Calu3 (cell line): ENCODE measurements at regions not wholly inside any gene's neighbourhood (a gene's known extent, or its start where the extent isn't known, plus 50 kb on each side); places are given as distances from the start of the nearest gene placed in this dataset.

ENCODE experiments used
- BruUV-seq: library from RNA; stranded (reverse); fragments of 400-500 nt; replicated peaks from 2 replicates; lab custom pipeline; 2021; lab: Mats Ljungman, UMichigan
- CTCF ChIA-PET: fragments of 300-600 bp; sonication (Branson Sonifier 250); formaldehyde crosslinking; loops from one replicate; lab custom pipeline; 2022; ENCODE audit warnings: antibody characterized with exemption; lab: Charles Lee
- DNase-seq: peaks from one replicate; pipeline ENCODE4 v3.0.0; 2022
- H3K27ac Mint-ChIP-seq: one replicate; pipeline ENCODE4 v1.8.0; 2022; ENCODE audit warnings: mixed read lengths; ENCODE audit not compliant: unreplicated experiment
- H3K27me3 Mint-ChIP-seq: one replicate; pipeline ENCODE4 v1.8.0; 2022; ENCODE audit warnings: mixed read lengths; ENCODE audit not compliant: unreplicated experiment
- H3K36me3 Mint-ChIP-seq: one replicate; pipeline ENCODE4 v1.8.0; 2022; ENCODE audit warnings: mild to moderate bottlenecking, moderate library complexity, mixed read lengths; ENCODE audit not compliant: insufficient read depth, unreplicated experiment
- H3K4me1 Mint-ChIP-seq: one replicate; pipeline ENCODE4 v1.8.0; 2022; ENCODE audit warnings: mild to moderate bottlenecking, low read depth, mixed read lengths; ENCODE audit not compliant: unreplicated experiment
- H3K4me3 Mint-ChIP-seq: one replicate; pipeline ENCODE4 v1.8.0; 2022; ENCODE audit warnings: mild to moderate bottlenecking, low read depth, moderate library complexity, mixed read lengths; ENCODE audit not compliant: unreplicated experiment
- H3K9me3 Mint-ChIP-seq: one replicate; pipeline ENCODE4 v1.8.0; 2022; ENCODE audit warnings: low read depth, mixed read lengths; ENCODE audit not compliant: unreplicated experiment
- intact Hi-C: fragments of 100-400 bp; cut with micrococcal nuclease; formaldehyde crosslinking; loops from one replicate; pipeline ENCODE4 v1.10.0; 2022; ENCODE audit not compliant: unreplicated experiment
- TF ChIP-seq, protein P1 (sequence below): fragments of 200-600 bp; IDR thresholded peaks from one replicate; pipeline ENCODE4 v1.8.0; 2022; ENCODE audit warnings: antibody characterized with exemption; ENCODE audit not compliant: unreplicated experiment

DNA sequence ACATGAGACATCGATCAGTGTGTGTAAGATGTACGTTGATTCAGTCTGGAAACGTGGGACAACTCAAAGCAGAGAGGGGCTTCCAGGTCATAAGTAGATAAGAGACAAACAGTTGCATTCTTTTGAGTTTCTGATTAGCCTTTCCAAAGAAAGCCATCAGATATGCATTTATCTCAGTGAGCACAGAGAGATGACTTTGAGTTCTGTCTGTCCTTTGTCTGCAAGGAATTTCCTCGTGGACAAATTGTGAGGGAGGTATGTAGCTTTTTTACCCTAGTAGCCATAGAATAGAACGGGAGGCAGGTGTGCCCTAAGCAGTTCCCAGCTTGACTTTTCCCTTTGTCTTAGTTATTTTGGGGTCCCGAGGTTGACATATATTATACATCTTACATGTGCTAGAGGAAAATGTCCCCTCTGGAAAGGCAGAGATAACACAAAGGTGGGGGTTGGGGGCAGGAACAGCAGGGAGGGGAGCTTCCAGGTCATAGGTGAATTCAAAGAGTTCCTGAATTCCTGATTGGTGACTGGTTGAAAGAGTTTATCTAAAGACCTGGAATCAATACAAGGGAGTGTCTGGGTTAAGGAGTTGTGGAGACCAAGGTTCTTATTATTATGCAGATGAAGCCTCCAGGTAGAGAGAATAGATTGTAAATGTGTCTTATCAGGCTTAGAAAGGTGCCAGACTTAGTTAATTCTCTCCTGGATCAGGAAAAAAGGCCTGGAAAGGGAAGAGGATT, 237.0 kb downstream of the NFATC2 start:
- intact Hi-C loops, result loop anchor here (1.0 kb wide), 1 partner anchor 312 kb away; no protein-coding TSS in a partner anchor
- no peak overlapping the region for H3K27ac Mint-ChIP-seq
- H3K9me3 Mint-ChIP-seq, result no peaks in the 10 kb centered on the region
- no TSS peak for BruUV-seq
- peaks cover 19% of the 10 kb centered on the region for H3K4me1 Mint-ChIP-seq
- H3K4me3 Mint-ChIP-seq, result no peak overlapping the region
- no peak for DNase-seq
- TF ChIP-seq, protein P1, sequence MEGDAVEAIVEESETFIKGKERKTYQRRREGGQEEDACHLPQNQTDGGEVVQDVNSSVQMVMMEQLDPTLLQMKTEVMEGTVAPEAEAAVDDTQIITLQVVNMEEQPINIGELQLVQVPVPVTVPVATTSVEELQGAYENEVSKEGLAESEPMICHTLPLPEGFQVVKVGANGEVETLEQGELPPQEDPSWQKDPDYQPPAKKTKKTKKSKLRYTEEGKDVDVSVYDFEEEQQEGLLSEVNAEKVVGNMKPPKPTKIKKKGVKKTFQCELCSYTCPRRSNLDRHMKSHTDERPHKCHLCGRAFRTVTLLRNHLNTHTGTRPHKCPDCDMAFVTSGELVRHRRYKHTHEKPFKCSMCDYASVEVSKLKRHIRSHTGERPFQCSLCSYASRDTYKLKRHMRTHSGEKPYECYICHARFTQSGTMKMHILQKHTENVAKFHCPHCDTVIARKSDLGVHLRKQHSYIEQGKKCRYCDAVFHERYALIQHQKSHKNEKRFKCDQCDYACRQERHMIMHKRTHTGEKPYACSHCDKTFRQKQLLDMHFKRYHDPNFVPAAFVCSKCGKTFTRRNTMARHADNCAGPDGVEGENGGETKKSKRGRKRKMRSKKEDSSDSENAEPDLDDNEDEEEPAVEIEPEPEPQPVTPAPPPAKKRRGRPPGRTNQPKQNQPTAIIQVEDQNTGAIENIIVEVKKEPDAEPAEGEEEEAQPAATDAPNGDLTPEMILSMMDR, result no peak
- no peaks in the 10 kb centered on the region for H3K36me3 Mint-ChIP-seq
- peaks cover 24% of the 10 kb centered on the region for H3K27me3 Mint-ChIP-seq
- CTCF ChIA-PET, result interaction anchor here (0.6 to 3.1 kb wide), 7 partner anchors 9 to 418 kb away, joined by 3 to 49 read pairs (median 4); no protein-coding TSS in a partner anchor

DNA sequence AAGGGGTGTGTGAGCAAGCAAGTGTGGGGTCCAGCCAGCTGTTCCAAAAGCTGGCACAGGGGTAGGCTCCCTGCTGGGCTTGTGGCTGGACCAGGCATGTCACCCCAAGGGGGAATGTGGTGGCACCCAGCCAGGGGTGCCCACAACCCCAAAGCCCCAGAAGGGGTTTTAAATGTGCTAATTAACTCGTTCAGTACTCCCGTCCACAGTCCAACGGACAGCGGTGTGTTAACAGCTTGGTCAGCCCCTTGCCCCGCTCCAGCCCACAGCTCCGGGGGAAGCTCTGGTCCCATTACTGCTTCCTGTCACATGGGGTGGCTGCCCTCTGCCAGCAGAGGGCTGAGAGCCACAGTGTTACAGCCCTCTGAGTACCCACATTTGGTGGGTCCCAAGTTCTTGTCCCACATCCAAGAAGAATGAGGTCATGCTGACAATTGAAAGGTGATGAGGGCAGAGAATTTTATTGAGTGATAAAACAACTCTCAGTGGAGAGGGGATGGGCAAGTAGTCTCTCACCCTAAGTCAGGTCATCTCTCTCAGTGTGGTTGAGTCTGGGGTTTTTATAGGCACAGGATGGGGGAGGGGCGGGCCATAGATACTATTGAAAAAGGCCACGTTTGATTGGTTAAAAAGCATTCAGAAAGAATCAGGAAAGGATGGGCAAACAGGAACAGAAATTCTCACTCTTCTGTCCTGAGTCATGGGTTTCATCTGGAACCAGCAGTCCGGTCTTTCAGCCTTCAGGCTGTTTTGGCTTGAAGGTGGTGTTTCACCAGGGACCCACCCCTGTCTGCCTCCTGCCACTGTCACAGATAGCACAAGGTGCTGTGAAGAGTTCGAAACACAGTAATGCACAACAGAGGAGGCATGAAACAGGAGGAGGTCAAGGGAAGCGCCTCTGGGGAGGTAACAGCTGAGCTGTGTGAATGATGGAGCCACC, 238.5 kb downstream of the NFATC2 start:
- no TSS peak for BruUV-seq
- H3K4me1 Mint-ChIP-seq, result peaks cover 19% of the 10 kb centered on the region
- H3K27me3 Mint-ChIP-seq, result peaks cover 9% of the 10 kb centered on the region
- no peaks in the 10 kb centered on the region for H3K36me3 Mint-ChIP-seq
- intact Hi-C loops, result no loop called here
- H3K27ac Mint-ChIP-seq, result no peak overlapping the region
- TF ChIP-seq, protein P1, result no peak
- DNase-seq, result no peak
- CTCF ChIA-PET, result interaction anchor here (3.1 kb wide), 1 partner anchor 316 kb away, joined by 49 read pairs; no protein-coding TSS in a partner anchor
- no peak overlapping the region for H3K4me3 Mint-ChIP-seq
- H3K9me3 Mint-ChIP-seq, result peaks cover 4% of the 10 kb centered on the region

DNA sequence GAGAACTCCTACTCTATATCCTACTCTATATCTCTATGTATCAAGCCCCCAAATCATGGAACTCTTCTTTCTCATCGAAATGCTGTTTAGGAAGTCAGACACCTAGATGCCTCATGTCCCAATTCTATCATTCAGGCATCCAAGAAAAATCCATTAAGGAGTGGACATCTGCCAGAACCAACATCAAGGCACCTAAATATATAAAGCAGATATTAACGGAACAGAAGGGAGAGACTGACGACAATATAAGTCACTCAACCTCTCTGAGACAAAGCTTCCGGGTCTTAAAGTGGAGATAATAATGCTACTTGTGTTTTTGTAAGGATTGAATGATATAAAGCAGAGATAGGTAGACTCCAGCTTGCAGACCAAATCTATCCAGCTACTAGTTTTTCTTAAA, 241.5 kb downstream of the NFATC2 start:
- Mint-ChIP-seq H3K27ac (no peak overlapping the region), H3K4me1 (peaks cover 13% of the 10 kb centered on the region), H3K9me3 (peaks cover 4% of the 10 kb centered on the region), H3K36me3 (no peaks in the 10 kb centered on the region), H3K27me3 (peaks cover 22% of the 10 kb centered on the region), H3K4me3 (no peak overlapping the region)
- no TSS peak for BruUV-seq
- intact Hi-C loops, result no loop called here
- TF ChIP-seq, protein P1, result no peak
- CTCF ChIA-PET, result interaction anchor here (0.6 to 1.1 kb wide), 5 partner anchors 13 to 717 kb away, joined by 3 to 4 read pairs (median 3); no protein-coding TSS in a partner anchor
- DNase-seq, result no peak

DNA sequence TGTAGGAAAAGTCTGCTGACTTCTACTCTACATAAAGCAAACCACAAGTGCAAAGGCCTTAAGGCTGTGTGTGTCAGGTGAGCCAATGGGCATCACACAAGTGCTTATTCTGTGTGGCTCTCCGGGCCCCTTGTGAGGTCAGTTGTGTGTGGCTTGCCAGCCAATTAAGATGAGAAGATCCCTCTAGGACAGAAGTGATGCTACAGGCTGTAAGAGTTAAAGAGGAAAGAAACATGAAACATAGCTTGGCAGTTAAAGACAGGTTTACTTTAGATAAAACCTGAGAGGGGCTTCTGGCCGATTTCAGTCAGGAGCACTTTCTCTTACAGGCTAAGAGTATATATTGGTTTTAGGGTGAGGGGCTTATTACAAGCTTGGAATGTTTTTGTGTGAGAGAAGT, 242.4 kb downstream of the NFATC2 start:
- Mint-ChIP-seq H3K9me3 (peaks cover 4% of the 10 kb centered on the region), H3K36me3 (no peaks in the 10 kb centered on the region), H3K4me3 (no peak overlapping the region), H3K4me1 (peaks cover 4% of the 10 kb centered on the region), H3K27ac (no peak overlapping the region), H3K27me3 (peaks cover 31% of the 10 kb centered on the region)
- intact Hi-C loops, result no loop called here
- DNase-seq, result no peak
- BruUV-seq, result no TSS peak
- CTCF ChIA-PET, result interaction anchor here (0.6 to 1.1 kb wide), 3 partner anchors 12 to 313 kb away, joined by 3 read pairs; no protein-coding TSS in a partner anchor
- TF ChIP-seq, protein P1, result no peak
